ENCODE measurements at regions not wholly inside any gene's neighbourhood (a gene's known extent, or its start where the extent isn't known, plus 50 kb on each side); places are given as distances from the start of the nearest gene placed in this dataset.
"Not testable (repeated sequence)": the region's sequence is repeated elsewhere in the genome, so short reads cannot be mapped to it uniquely, and the experiment has no call there.

DNA sequence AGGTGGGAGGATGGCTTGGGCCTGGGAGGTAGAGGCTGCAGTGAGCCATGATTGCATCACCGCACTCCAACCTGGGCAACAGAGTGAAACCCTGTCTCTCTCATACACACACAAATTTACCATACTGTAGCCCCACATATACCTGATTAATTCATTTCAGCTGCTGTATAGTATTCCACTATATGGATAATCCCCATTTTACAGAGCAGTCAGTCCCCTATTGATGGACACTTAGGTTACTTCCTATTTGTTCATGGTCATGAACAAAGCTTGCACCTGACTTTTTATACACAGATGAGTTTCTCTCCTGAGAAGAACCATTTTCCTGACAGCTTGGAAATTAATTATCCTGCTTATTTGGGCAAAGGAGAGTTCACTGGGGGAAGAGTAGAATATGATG lies 59.2 kb downstream of the EMX2 start:
- no peak for DNase-seq

DNA sequence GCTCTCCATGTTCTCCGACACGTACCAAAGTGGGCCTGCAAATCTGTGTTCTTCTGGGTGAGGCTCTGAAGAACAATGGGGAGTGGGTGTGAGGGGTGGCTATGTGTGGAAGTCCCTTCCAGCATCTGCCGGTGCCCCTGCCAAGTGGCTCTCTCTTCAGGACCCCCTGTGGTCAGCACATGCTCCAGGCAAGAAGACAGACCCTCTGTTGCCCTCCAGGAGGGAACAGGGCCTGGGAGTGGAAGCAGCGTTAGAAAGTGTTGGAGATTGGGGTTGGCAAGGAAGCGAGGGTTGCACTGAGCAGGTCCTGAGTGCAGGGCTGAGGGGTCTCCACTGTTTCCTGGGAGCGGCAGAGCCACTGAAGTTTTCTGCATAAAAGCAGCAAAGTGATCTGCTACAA lies 60.5 kb downstream of the EMX2 start:
- DNase-seq: no peak

GRCh38 chr10:117603726-117604125 lies 61.2 kb downstream of the EMX2 start:
- no peak for DNase-seq

DNA sequence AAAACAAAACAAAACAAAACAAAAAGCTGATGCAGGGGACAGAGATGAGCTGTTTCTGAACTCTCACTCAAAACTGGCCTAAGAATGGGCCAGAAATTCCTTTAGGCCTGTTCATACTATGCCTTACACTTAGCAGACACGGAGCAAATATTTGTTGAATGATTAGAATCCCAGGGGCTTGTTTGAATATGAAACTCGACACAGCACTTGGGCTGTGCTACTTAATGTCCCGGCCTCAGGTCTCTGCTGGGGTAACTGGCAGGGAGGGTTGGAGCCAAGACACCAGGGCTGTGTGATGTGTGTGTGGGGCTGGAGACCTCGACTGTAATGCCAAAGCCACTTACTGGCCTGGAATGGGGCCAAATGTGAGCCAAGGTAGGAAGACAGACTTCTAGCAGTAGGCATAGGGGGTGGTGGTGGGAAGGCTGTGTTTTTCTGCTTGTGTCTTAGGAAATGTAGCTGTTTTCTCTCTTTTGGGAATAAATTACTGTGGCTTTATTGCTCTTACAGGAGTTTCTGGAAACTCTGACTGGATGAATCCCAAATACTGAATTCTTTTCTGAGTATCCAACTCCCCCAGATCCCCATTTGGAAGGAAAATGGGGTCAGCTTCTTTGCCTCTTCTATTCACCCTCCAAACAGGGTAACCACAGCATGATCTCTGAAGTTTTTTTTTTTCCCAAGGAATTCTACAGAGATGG lies 66.7 kb downstream of the EMX2 start:
- peak; percentile 17 for DNase-seq

GRCh38 chr10:117609796-117610170 lies 67.2 kb downstream of the EMX2 start:
- no peak for DNase-seq

DNA sequence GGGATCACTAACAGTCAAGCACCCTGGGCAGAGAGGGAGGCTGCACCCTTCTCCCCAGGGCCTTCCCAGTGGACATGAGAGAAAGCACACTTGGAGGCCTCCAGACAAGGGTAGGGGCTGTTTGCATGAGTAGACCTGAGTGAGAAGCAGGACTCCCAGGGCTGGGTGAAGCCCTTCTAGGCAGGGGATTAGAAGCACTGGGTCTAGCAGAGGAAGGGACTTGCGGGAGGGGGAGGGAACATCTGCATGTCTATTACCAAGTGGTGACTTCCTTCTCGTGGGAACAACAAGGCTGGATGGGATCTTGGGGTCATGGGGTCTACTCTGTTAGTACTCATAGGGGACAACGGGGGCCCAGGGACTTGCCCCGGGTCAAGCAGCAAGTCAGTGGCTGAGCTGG lies 67.8 kb downstream of the EMX2 start:
- DNase-seq: no peak

GRCh38 chr10:117612113-117612512 lies 69.6 kb downstream of the EMX2 start:
- DNase-seq: no peak

DNA sequence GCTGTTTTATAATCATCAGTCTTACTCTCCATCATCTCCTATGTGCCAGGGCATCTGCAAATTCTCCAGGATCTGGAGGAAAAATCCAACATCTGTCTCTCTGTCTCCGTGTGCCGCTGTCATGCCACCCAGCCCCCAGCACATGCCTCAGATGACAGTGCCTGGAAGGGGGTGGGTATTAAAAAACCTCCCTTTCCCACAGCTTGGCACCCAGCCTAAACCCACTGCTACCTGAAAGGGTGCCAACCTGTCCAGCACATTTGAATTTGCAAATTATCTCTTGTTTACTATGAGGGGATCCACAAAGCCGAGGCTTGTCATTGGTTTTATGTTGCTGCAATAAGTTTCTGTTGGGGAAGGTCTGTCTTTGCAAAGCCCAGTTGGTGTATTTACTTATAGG lies 73.1 kb downstream of the EMX2 start:
- peak; percentile 55 for DNase-seq

DNA sequence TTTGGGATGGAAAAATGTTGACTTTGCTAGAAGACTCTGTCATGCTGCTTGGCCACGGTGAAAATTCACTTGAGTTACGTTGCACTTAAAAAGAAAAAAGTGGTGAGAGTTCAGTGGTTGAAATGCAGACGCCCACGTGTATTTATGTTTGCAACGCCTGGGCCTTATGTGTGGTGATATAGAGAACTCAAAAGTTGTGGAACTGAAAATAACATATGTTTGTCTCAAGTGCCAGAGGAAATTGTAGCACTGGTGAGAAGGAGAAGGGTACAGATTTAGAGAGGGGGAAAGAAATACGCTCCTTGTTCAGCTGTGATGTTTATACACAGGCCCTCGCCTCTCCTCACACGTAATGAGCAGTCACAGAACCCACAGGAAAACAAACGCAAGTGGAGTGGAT lies 73.6 kb downstream of the EMX2 start:
- no peak for DNase-seq

DNA sequence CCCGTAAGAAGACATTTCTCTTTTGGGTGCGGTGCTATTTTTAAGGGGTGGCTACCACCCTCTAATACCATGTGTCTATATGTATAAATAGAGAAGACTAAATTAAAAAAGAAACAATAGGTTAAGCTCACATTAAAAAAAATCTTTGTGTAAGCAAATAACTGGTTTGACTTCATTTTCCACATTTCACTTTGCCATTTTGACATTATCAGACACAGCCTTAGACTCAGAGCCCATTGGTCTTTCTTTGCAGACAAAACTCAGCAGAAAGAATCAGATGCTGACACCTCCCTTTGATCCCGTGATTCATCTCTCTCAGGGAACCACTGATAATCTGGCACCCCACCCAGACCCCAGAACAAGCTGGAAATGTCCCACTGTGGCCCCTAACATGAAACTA lies 74.5 kb downstream of the EMX2 start:
- DNase-seq: no peak

DNA sequence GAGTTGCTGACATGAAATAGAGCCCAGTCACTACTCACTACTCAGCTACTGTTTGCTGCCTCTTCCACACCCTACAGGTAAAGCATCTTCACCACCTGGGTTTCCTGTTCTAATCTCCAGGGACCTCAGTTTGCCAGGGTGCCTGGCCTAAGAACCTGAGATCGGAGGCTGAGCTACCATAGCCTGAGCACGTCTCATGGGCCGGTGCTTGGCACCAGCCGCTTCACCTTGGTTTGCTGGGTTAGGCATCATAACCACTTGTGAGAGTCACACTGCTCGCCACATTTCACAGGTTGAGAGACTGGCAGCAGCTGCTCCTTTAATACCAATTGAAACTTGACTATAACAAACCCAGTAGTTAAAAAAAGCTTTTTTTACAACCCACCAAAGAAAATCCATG lies 75.1 kb downstream of the EMX2 start:
- DNase-seq: no peak

GRCh38 chr10:117619223-117619622 lies 76.7 kb downstream of the EMX2 start:
- no peak for DNase-seq

DNA sequence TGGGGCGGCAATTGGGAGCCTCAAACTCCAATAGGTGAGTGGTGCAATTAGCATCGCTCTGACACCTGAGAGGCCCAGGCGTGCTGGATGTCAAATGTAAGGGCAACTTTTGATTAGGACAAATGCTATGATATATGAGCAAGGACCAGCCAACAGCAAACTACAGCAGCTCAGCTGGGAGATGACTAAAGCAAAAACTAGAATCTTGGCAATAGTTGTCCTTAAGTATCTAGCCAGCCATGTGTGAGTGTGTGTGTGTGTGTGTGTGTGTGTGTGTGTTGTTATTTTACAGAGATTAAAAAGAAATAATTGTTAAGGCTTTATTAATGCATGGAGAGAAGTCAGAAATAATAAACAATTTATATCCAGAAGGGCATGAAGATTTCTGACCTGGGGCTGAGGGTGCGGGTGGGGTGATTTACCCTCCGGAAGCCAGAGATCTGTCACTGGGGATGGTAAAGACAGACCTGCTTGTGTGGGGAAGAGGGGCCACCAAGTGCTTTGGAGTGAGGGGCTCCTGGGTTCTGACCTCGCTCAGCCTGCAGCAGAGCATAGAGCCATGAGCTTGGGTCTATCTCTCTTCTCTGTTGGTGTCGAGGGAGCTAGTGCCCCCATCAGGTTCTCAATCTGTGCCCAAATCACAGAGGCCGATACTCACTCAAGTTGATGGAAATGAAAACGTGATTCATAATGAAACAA lies 77.3 kb downstream of the EMX2 start:
- DNase-seq: no peak

DNA sequence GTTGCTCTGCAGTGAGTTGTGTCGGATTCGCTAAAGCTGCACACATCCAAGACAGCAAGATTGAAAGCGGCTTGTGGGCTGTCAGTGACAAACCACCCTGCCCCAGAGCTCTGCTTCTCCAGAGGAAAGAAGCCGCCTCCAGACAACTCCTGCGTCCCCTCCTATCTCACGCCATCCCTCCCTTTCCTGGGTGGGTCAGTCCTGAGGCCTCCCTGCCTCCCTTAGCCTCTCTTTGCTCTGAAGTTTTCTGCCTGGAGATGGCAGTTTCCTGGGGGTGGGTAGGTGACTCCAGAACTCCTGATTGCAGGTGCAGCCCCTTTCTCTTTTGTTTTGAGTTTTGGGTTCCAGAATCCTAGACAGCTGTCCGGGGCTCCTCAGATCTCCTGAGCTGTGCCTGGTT lies 78.7 kb downstream of the EMX2 start:
- no peak for DNase-seq

- no peak for DNase-seq
Measured at GRCh38 chr10:117621795-117622420, 79.4 kb downstream of the EMX2 start.

DNA sequence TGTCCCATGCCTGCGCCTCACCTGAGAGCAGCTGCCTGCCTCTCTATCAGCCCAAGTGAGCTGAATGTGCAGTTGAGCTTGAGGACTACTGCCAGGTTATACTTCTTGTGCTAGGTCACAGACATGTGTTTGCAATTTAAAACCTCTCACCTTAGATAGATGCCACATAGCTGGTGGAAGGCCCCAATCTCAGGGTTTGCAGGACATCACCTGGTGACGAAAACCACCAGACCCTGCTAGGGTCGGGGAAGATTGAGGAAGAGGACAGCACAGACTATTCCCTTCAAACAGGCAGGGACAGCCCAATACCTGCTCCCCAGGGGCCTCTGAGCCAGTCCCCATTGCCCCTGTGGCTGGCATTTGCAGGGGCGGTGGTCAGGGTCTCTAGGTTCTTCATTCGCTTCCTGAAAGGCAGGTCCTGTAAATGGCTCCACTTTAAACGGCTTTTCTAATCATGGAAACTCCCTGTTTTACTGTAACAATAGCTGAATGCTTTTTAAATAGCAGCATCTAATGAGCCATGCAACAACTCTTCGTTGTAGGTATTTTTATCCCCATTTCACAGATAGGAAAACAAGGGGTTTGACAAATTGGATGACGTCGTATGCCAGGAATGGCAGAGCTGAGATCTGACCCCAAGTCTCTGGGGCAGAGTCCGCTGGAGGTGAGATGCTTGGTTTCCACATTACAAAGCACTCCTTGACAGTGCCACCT lies 80.1 kb downstream of the EMX2 start:
- DNase-seq: no peak

- DNase-seq: no peak
Measured at GRCh38 chr10:117626228-117626627, 83.7 kb downstream of the EMX2 start.

GRCh38 chr10:117627561-117627960 lies 85.0 kb downstream of the EMX2 start:
- no peak for DNase-seq

DNA sequence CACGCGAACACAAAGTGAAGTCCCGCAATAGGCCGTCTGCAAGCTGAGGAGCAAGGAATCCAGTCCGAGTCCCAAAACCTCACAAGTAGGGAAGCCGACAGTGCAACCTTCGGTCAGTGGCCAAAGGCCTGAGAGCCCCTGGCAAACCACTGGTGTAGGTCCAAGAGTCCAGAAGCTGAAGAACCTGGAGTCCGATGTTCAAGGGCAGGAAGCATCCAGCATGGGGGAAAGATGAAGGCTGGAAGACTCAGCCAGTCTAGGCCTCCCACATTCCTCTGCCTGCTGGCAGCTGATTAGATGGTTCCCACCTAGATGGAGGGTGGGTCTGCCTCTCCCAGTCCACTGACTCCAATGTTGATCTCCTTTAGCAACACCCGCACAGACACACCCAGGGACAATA lies 87.2 kb downstream of the EMX2 start:
- not testable (repeated sequence) for DNase-seq

- DNase-seq: no peak
Measured at GRCh38 chr10:117631276-117632145, 89.0 kb downstream of the EMX2 start.

- no peak for DNase-seq
Measured at GRCh38 chr10:117632406-117632805, 89.9 kb downstream of the EMX2 start.

DNA sequence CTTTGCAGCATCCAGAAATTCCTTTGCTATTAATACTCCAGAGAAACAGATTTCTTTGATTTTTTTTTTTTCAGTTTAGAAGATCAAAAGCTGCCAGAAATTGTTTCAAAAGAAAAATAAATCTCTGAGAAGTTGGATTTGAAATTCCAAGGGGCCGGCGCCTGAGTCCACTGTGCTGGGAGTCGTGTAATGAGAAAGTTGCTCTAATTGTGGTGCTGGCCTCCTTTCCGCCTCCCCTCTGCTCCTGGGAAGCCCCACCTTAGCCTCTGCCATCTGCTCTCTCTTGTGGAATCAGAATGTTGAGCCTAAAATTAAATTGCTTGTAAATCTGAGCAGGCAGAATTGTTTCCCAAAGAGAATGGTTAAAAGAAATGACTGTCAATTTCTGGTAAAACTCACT lies 93.3 kb downstream of the EMX2 start:
- no peak for DNase-seq

- no peak for DNase-seq
Measured at GRCh38 chr10:117638200-117638599, 95.7 kb downstream of the EMX2 start.
